GM23338 (cell line): ENCODE measurements at regions not wholly inside any gene's neighbourhood (a gene's known extent, or its start where the extent isn't known, plus 50 kb on each side); places are given as distances from the start of the nearest gene placed in this dataset.

Experiments
- CREB1 ChIP-seq: fragments of 250-450 bp; sonication (Bioruptor Pico); IDR thresholded peaks from 2 replicates; pipeline ENCODE4 v1.5.0; 2020; ENCODE audit warnings: low read depth, mild to moderate bottlenecking, moderate library complexity
- CTCF ChIP-seq, 2 experiments: fragments of 200-600 bp in 1 of 2; sonication (generic) in 1 of 2; conservative IDR thresholded peaks; 2 replicates each; pipeline versions ENCODE4 v1.5.1 to v1.6.1; 2016 to 2017; ENCODE audit warnings: antibody characterized with exemption in 2 of 2, low read depth in 2 of 2, mild to moderate bottlenecking in 2 of 2, moderate library complexity in 1 of 2
- JUNB ChIP-seq: IDR thresholded peaks from one replicate; pipeline ENCODE4 v1.6.1; 2016; ENCODE audit warnings: antibody characterized with exemption; ENCODE audit not compliant: unreplicated experiment
- POLR2AphosphoS5 ChIP-seq: IDR thresholded peaks from 2 replicates; pipeline ENCODE4 v1.6.1; 2016; ENCODE audit warnings: antibody characterized with exemption, low read depth

GRCh38 chr1:80369780-80370179 lies 1363.2 kb upstream of the ADGRL4 start:
- no peak for TF ChIP-seq CTCF (conservative IDR thresholded peaks at IDR 0.05; ENCODE audit: low read depth in 2 of 2)
- no peak for TF ChIP-seq CREB1 (CRISPR knock-in tag)
- no peak for TF ChIP-seq JUNB
- TF ChIP-seq POLR2AphosphoS5, result no peak
